ENCODE measurements at regions not wholly inside any gene's neighbourhood (a gene's known extent, or its start where the extent isn't known, plus 50 kb on each side); places are given as distances from the start of the nearest gene placed in this dataset.

GRCh38 chr16:9597967-9598730 lies 506.7 kb downstream of the HAPSTR1 start:
- TF ChIP-seq, protein P1, sequence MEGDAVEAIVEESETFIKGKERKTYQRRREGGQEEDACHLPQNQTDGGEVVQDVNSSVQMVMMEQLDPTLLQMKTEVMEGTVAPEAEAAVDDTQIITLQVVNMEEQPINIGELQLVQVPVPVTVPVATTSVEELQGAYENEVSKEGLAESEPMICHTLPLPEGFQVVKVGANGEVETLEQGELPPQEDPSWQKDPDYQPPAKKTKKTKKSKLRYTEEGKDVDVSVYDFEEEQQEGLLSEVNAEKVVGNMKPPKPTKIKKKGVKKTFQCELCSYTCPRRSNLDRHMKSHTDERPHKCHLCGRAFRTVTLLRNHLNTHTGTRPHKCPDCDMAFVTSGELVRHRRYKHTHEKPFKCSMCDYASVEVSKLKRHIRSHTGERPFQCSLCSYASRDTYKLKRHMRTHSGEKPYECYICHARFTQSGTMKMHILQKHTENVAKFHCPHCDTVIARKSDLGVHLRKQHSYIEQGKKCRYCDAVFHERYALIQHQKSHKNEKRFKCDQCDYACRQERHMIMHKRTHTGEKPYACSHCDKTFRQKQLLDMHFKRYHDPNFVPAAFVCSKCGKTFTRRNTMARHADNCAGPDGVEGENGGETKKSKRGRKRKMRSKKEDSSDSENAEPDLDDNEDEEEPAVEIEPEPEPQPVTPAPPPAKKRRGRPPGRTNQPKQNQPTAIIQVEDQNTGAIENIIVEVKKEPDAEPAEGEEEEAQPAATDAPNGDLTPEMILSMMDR (IDR thresholded peaks at IDR 0.05; ENCODE audit: insufficient read depth, low read length, poor library complexity, severe bottlenecking), result no peak
- no peak for TF ChIP-seq EZH2phosphoT487 (conservative IDR thresholded peaks at IDR 0.05; ENCODE audit: low read length)
